ENCODE measurements at regions not wholly inside any gene's neighbourhood (a gene's known extent, or its start where the extent isn't known, plus 50 kb on each side); places are given as distances from the start of the nearest gene placed in this dataset.

GRCh38 chr5:128877476-128877875, 87.8 kb upstream of the SLC27A6 start:
- TF ChIP-seq, protein P1, sequence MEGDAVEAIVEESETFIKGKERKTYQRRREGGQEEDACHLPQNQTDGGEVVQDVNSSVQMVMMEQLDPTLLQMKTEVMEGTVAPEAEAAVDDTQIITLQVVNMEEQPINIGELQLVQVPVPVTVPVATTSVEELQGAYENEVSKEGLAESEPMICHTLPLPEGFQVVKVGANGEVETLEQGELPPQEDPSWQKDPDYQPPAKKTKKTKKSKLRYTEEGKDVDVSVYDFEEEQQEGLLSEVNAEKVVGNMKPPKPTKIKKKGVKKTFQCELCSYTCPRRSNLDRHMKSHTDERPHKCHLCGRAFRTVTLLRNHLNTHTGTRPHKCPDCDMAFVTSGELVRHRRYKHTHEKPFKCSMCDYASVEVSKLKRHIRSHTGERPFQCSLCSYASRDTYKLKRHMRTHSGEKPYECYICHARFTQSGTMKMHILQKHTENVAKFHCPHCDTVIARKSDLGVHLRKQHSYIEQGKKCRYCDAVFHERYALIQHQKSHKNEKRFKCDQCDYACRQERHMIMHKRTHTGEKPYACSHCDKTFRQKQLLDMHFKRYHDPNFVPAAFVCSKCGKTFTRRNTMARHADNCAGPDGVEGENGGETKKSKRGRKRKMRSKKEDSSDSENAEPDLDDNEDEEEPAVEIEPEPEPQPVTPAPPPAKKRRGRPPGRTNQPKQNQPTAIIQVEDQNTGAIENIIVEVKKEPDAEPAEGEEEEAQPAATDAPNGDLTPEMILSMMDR (IDR thresholded peaks at IDR 0.05): no peak
- TF ChIP-seq POLR2A (IDR thresholded peaks at IDR 0.05): no peak
